MCF 10A (cell line): ENCODE measurements at regions not wholly inside any gene's neighbourhood (a gene's known extent, or its start where the extent isn't known, plus 50 kb on each side); places are given as distances from the start of the nearest gene placed in this dataset.
"Not testable (repeated sequence)": the region's sequence is repeated elsewhere in the genome, so short reads cannot be mapped to it uniquely, and the experiment has no call there.

ENCODE experiments used
- BruUV-seq: library from RNA; stranded (reverse); fragments of 400-500 nt; replicated peaks from 2 replicates; lab custom pipeline; 2021; lab: Mats Ljungman, UMichigan
- CTCF ChIA-PET: fragments of 300-600 bp; sonication (Branson Sonifier 250); formaldehyde crosslinking; extraction: SDS; loops from one replicate; lab custom pipeline; 2021; ENCODE audit warnings: antibody characterized with exemption, inconsistent platforms; lab: Yijun Ruan, JAX
- POLR2A ChIA-PET: fragments of 300-600, 350-650 bp; sonication (Branson Sonifier 250); formaldehyde crosslinking; extraction: SDS; loops from one replicate; lab custom pipeline; 2020; ENCODE audit warnings: antibody characterized with exemption, inconsistent platforms; lab: Yijun Ruan, JAX
- DNase-seq: peaks from one replicate; pipeline ENCODE4 v3.0.0-alpha.2; 2018; ENCODE audit not compliant: unreplicated experiment
- H3K27ac Mint-ChIP-seq: one replicate; pipeline ENCODE4 v1.8.0; 2022; ENCODE audit warnings: mild to moderate bottlenecking, low read depth, mixed read lengths; ENCODE audit not compliant: unreplicated experiment
- H3K27me3 Mint-ChIP-seq: one replicate; pipeline ENCODE4 v1.8.0; 2022; ENCODE audit warnings: mixed read lengths; ENCODE audit not compliant: insufficient read depth, unreplicated experiment
- H3K36me3 Mint-ChIP-seq: one replicate; pipeline ENCODE4 v1.8.0; 2022; ENCODE audit warnings: mild to moderate bottlenecking, moderate library complexity, mixed read lengths; ENCODE audit not compliant: insufficient read depth, unreplicated experiment
- H3K4me1 Mint-ChIP-seq: one replicate; pipeline ENCODE4 v1.8.0; 2022; ENCODE audit warnings: mixed read lengths; ENCODE audit not compliant: insufficient read depth, unreplicated experiment
- H3K4me3 Mint-ChIP-seq: one replicate; pipeline ENCODE4 v1.8.0; 2022; ENCODE audit warnings: mild to moderate bottlenecking, moderate library complexity, mixed read lengths; ENCODE audit not compliant: unreplicated experiment
- H3K9me3 Mint-ChIP-seq: one replicate; pipeline ENCODE4 v1.8.0; 2022; ENCODE audit warnings: mixed read lengths; ENCODE audit not compliant: unreplicated experiment
- CTCF ChIP-seq: fragments of 200-600 bp; IDR thresholded peaks from one replicate; pipeline ENCODE4 v1.8.0; 2022; ENCODE audit warnings: antibody characterized with exemption, mild to moderate bottlenecking; ENCODE audit not compliant: unreplicated experiment
- intact Hi-C: fragments of 100-400 bp; cut with micrococcal nuclease; formaldehyde crosslinking; loops from 2 replicates; pipeline ENCODE4 v1.14.1; 2022

DNA sequence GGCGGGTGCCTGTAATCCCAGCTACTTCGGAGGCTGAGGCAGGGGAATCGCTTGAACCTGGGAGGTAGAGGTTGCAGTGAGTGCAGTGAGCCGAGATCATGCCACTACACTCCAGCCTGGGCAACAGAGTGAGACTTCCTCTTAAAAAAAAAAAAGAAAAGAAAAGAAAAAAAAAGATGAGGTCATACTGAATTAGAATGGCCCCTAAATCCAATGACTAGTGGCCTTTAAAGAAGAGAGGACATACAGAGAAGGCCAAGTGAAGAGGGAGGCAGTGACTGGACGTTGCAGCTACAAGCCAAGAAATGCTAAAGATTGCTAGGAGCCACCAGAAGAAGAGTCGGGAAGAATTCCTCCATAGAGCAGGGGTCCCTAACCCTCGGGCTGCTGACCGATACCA, 76.9 kb upstream of the TIAM1 start:
- ChIA-PET POLR2A (no interaction called here), CTCF (interaction anchor here (0.6 kb wide), 1 partner anchor 537 kb away, joined by 4 read pairs; no protein-coding TSS in a partner anchor)
- DNase-seq: no peak
- Mint-ChIP-seq H3K4me1 (peaks cover 7% of the 10 kb centered on the region), H3K9me3 (no peaks in the 10 kb centered on the region), H3K36me3 (no peaks in the 10 kb centered on the region), H3K27ac (no peak overlapping the region), H3K27me3 (no peaks in the 10 kb centered on the region), H3K4me3 (no peak overlapping the region)
- TF ChIP-seq CTCF: no peak
- intact Hi-C loops: no loop called here
- no TSS peak for BruUV-seq

GRCh38 chr21:31420354-31420753, 76.3 kb upstream of the TIAM1 start:
- POLR2A ChIA-PET: no interaction called here
- no peaks in the 10 kb centered on the region for H3K36me3 Mint-ChIP-seq
- TF ChIP-seq CTCF: no peak
- no peaks in the 10 kb centered on the region for H3K27me3 Mint-ChIP-seq
- intact Hi-C loops: no loop called here
- CTCF ChIA-PET: no interaction called here
- no peaks in the 10 kb centered on the region for H3K9me3 Mint-ChIP-seq
- peaks cover 7% of the 10 kb centered on the region for H3K4me1 Mint-ChIP-seq
- H3K27ac Mint-ChIP-seq: no peak overlapping the region
- BruUV-seq: no TSS peak
- no peak overlapping the region for H3K4me3 Mint-ChIP-seq
- DNase-seq: no peak

GRCh38 chr21:31418377-31419001, 74.4 kb upstream of the TIAM1 start:
- CTCF ChIA-PET: interaction anchor here (0.6 kb wide), 1 partner anchor 95 kb away, joined by 4 read pairs; no protein-coding TSS in a partner anchor
- no TSS peak for BruUV-seq

GRCh38 chr21:31417214-31417613, 73.2 kb upstream of the TIAM1 start:
- H3K9me3 Mint-ChIP-seq, H3K27me3 Mint-ChIP-seq, intact Hi-C loops, DNase-seq, H3K4me3 Mint-ChIP-seq, POLR2A ChIA-PET, H3K36me3 Mint-ChIP-seq, H3K27ac Mint-ChIP-seq, BruUV-seq, H3K4me1 Mint-ChIP-seq: not testable (repeated sequence)
- CTCF ChIA-PET: interaction anchor here (0.7 kb wide), 1 partner anchor 30 kb away, joined by 3 read pairs; no protein-coding TSS in a partner anchor

More at GRCh38 chr21:31418377-31419001, 74.4 kb upstream of the TIAM1 start:
- Mint-ChIP-seq H3K27me3 (no peaks in the 10 kb centered on the region), H3K4me1 (peaks cover 7% of the 10 kb centered on the region), H3K9me3 (no peaks in the 10 kb centered on the region), H3K36me3 (no peaks in the 10 kb centered on the region), H3K4me3 (no peak overlapping the region), H3K27ac (no peak overlapping the region)
- no peak for TF ChIP-seq CTCF
- intact Hi-C loops: no loop called here
- POLR2A ChIA-PET: no interaction called here
- DNase-seq: no peak
